Activated naive CD4-positive, alpha-beta T cell treated with anti-CD3 and anti-CD28 coated beads, Interleukin-2, amount 50 U/mL, for 24 hours (primary cell): ENCODE measurements at regions not wholly inside any gene's neighbourhood (a gene's known extent, or its start where the extent isn't known, plus 50 kb on each side); places are given as distances from the start of the nearest gene placed in this dataset.
A peak's percentile ranks its signal among the peaks of the same experiment; 100 is the strongest.

Experiments used
- H3K27ac Mint-ChIP-seq: one replicate; pipeline ENCODE4 v1.8.0; 2021; ENCODE audit warnings: mild to moderate bottlenecking, mixed read lengths
- H3K27me3 Mint-ChIP-seq: one replicate; pipeline ENCODE4 v1.8.0; 2021; ENCODE audit warnings: mixed read lengths
- H3K36me3 Mint-ChIP-seq: one replicate; pipeline ENCODE4 v1.8.0; 2021; ENCODE audit warnings: mixed read lengths
- H3K4me1 Mint-ChIP-seq: one replicate; pipeline ENCODE4 v1.8.0; 2021; ENCODE audit warnings: mixed read lengths
- H3K4me3 Mint-ChIP-seq: one replicate; pipeline ENCODE4 v1.8.0; 2021; ENCODE audit warnings: mild to moderate bottlenecking, mixed read lengths
- H3K9me3 Mint-ChIP-seq: one replicate; pipeline ENCODE4 v1.8.0; 2021; ENCODE audit warnings: mixed read lengths

DNA sequence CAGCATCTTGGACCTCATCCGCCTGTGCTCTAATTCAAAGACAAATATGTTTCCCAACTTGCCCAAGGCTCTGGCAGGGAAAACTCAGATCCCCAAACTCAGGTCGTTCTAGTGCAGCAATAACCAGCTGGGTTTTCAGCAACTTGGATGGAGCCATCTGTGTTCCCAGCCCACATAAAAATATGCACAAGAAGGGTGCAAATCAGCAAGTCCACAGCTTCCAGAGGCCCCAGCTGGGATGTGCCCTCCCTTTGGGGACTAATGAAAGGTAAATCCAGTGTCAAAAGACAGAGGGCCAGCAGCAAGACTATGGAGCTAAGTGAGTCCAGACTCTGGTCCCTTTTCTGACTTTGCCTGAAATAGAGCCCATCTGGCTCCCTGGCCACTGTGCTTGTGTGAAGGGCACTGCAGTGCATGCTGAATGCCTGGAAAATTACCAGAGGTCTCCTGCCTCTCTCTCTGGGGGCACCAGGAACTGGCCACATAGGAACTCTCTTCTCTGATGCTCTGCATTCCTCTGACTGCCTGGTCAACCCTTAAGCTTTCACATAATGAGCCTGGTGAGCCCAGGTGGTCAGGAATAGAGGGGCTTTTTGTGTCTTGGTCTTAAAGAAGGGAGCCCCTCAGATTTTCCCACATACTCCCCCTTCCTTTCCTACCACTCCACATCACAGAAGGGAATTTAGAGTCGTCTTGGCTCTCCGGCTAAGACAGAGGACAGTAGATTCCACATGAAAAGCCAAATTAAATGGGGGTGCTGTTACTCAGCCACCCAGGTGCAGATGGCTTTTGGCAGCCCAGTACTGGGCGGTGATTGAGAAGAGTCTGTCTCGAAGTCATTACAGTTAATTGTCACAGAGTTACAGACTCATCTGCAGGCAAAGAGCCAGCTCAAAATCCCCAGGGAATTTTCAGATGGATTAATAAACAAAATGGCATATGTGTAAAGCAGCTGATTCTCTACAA, 88.1 kb upstream of the C1orf21 start:
- Mint-ChIP-seq H3K4me1 (peaks cover 5% of the 10 kb centered on the region), H3K36me3 (no peaks in the 10 kb centered on the region), H3K4me3 (no peak overlapping the region), H3K27ac (no peak overlapping the region), H3K27me3 (peaks cover 4% of the 10 kb centered on the region), H3K9me3 (peaks cover 9% of the 10 kb centered on the region)

DNA sequence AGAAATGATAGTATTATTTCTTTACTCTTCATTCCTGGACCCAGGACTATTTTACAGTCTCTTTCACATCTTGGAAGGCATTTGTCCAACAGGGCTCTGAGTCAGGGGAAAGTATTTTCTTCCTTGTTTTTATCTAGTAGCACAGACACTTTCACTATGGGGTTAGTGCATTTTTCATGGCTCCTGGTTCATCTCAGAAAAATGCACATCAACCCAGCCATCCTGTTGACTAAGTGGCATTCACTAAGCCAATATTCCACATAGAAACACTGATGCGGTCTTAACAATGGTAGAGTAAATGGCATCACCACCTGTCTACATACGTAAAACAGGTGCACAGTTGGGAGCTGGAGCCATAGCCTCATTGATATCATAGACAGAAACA, 87.4 kb upstream of the C1orf21 start:
- H3K36me3 Mint-ChIP-seq: no peaks in the 10 kb centered on the region
- no peak overlapping the region for H3K4me3 Mint-ChIP-seq
- H3K4me1 Mint-ChIP-seq: peaks cover 5% of the 10 kb centered on the region
- peaks cover 3% of the 10 kb centered on the region for H3K27me3 Mint-ChIP-seq
- H3K27ac Mint-ChIP-seq: no peak overlapping the region
- H3K9me3 Mint-ChIP-seq: peaks cover 9% of the 10 kb centered on the region

DNA sequence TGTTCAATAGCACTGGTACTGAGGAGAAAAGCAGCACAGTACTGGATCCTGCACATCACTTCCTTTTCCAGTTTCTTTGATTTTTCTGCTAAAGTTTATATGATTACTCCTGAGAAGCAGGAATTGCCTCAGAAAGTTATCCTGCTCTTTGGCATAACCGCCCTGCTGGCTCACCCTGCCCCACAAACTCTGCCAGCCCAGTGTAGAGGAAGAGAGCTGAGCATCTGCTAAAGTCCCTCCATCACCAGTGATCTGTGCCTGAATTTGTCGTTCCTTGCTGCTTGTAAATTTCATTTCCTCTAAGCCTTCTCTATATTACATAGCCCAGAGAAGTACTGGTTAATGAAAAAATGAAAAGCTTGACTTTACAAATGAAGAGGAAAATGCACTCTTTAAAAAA, 87.0 kb upstream of the C1orf21 start:
- H3K4me1 Mint-ChIP-seq: peaks cover 5% of the 10 kb centered on the region
- no peaks in the 10 kb centered on the region for H3K36me3 Mint-ChIP-seq
- no peak overlapping the region for H3K4me3 Mint-ChIP-seq
- peaks cover 9% of the 10 kb centered on the region for H3K9me3 Mint-ChIP-seq
- peaks cover 3% of the 10 kb centered on the region for H3K27me3 Mint-ChIP-seq
- H3K27ac Mint-ChIP-seq: no peak overlapping the region

DNA sequence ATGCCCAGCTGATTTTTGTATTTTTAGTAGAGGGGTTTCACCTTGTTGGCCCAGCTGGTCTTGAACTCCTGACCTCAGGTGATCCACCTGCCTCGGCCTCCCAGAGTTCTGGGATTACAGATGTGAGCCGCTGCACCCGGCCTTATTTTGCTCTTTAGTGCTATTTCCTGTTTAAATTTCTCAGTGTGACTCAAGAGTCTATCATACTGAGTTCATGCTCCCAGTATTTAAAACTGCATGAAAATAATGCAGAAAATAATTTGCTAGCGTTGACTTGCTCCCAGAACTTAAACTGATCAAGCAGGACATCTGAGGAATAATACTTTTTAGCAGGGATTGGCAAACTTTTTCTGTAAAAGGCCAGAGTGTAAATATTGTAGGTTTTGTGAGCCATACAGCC, 86.4 kb upstream of the C1orf21 start:
- Mint-ChIP-seq H3K27ac (no peak overlapping the region), H3K4me1 (peaks cover 5% of the 10 kb centered on the region), H3K4me3 (no peak overlapping the region), H3K9me3 (peaks cover 9% of the 10 kb centered on the region), H3K36me3 (no peaks in the 10 kb centered on the region), H3K27me3 (peaks cover 4% of the 10 kb centered on the region)

DNA sequence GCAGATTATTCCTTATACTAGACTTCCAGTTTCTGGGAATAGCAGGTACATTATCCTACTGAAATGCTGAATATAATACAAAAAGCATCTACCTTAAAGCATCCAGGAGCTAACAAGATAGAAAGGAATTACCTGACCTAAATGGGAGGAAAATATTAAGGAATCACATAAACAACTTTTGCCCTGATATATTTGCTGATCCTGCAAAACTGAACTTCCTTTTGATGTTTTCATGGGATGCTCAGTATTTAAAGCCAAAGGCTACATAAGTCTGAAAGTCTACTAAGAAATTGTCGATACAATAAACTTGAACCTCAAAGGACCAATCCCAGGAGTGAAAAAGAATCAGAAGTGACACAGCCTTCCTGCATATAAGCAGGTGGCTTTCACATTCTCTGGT, 85.6 kb upstream of the C1orf21 start:
- Mint-ChIP-seq H3K36me3 (no peaks in the 10 kb centered on the region), H3K27ac (no peak overlapping the region), H3K4me1 (peaks cover 5% of the 10 kb centered on the region), H3K27me3 (peaks cover 7% of the 10 kb centered on the region), H3K9me3 (peaks cover 13% of the 10 kb centered on the region), H3K4me3 (no peak overlapping the region)

DNA sequence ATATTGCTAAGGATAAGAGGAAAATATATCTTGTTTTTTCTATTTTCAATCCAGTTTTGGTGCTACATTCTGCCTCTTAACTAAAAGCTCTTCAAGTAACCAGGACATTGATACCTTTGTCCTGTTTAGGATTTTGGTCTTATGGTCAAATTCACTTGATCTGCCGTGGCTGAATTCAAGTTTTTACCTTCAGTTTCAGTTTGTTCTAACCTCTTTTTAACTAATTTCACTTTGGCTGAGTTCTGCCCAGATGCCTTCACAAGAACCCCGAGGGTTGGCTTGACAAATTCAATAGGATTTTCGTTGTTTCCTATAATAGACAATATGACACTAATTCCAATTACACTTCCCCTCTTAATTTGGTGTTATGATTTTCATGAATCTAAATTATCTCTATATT, 84.5 kb upstream of the C1orf21 start:
- peaks cover 8% of the 10 kb centered on the region for H3K27me3 Mint-ChIP-seq
- H3K9me3 Mint-ChIP-seq: peaks cover 13% of the 10 kb centered on the region
- peaks cover 5% of the 10 kb centered on the region for H3K4me1 Mint-ChIP-seq
- no peak overlapping the region for H3K27ac Mint-ChIP-seq
- H3K36me3 Mint-ChIP-seq: no peaks in the 10 kb centered on the region
- H3K4me3 Mint-ChIP-seq: no peak overlapping the region

DNA sequence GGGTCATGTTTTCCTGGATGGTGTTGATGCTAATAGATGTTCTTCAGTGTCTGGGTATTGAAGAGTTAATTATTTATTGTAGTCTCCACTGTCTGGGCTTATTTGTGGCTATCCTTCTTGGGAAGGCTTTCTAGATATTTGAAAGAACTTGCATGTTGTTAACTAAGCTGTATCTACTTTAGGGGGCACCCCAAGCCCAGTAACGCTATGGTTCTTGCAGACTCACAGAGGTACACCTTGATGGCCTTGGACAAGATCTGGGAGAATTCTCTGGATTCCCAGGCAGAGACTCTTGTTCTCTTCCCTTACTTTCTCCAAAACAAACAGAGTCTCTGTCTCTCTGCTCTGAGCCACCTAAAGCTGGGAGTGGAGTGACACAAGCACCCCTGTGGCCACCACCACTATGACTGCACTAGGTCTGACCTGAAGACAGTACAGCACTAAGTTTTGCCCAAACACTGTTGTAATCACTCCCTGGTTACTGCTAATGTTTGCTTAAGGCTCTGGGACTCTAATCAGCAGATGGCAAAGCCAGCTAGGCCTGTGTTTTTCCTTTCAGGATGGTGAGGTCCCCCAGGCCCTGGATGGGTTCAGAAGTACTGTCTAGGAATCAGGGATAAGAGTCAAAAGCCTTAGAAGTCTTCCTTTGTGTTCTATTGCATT, 76.5 kb upstream of the C1orf21 start:
- no peak overlapping the region for H3K27ac Mint-ChIP-seq
- no peaks in the 10 kb centered on the region for H3K4me1 Mint-ChIP-seq
- peaks cover 18% of the 10 kb centered on the region for H3K27me3 Mint-ChIP-seq
- no peaks in the 10 kb centered on the region for H3K36me3 Mint-ChIP-seq
- no peak overlapping the region for H3K4me3 Mint-ChIP-seq
- peaks cover 4% of the 10 kb centered on the region for H3K9me3 Mint-ChIP-seq

DNA sequence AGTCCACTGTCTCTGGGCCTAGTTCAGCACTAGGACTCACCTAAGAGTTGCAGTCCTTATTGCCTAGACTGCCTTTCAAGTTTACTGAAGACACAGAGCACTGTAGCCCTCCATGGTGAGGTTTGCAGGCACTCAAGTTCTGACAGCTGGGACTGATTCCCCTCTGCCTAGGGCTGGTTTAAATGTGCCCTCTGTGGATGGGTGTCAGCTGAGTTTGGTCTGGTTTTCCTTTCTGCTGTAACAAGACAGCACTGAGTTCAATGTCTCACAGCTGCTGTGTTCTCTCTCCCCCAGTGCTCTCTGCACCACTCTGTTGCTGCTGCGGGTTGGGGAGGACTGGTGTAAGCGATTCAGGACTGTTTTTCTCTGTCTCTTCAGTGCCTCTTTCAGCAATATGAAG, 75.2 kb upstream of the C1orf21 start:
- no peak overlapping the region for H3K4me3 Mint-ChIP-seq
- H3K36me3 Mint-ChIP-seq: no peaks in the 10 kb centered on the region
- peaks cover 21% of the 10 kb centered on the region for H3K27me3 Mint-ChIP-seq
- no peaks in the 10 kb centered on the region for H3K4me1 Mint-ChIP-seq
- H3K9me3 Mint-ChIP-seq: no peaks in the 10 kb centered on the region
- no peak overlapping the region for H3K27ac Mint-ChIP-seq

DNA sequence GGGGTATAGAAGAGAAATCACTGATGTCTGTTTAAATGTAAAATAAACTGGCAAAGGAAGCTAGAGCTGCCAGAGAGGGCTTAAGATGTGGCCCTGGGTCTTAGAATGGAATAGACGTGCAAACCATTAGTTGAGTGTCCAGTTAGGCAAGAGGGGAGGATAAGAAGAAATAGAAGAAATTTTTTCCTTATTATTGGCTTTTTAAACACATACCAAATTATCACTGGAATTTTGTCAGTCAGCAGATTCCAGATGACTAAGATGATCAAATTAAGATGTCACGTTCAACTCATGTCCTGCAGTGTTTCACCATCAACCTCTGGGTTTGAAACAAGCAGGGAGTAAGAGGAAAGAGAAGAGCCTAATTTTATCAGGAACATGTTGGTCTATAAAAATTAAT, 71.6 kb upstream of the C1orf21 start:
- H3K4me3 Mint-ChIP-seq: no peak overlapping the region
- H3K27me3 Mint-ChIP-seq: peaks cover 10% of the 10 kb centered on the region
- no peaks in the 10 kb centered on the region for H3K36me3 Mint-ChIP-seq
- no peak overlapping the region for H3K27ac Mint-ChIP-seq
- H3K4me1 Mint-ChIP-seq: no peaks in the 10 kb centered on the region
- H3K9me3 Mint-ChIP-seq: no peaks in the 10 kb centered on the region

DNA sequence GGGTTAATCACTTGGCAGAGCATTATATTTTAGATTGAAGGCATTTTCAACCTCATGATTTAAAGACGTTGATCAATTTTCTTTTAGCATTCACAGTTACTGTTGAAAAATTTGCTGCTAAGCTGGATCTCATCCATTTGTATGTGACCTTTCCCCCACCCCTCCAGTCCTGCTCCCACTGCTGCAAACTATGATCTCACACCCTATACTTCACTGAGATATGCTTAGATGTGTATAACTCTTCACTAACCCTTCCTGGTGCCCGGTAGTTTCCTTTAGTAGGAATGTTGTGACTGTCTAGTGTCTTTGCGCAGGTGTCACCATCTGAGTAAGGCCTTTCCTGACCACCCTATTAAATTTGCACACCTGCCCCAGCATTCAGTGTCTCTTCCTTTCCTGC, 67.0 kb upstream of the C1orf21 start:
- Mint-ChIP-seq H3K4me1 (no peaks in the 10 kb centered on the region), H3K9me3 (no peaks in the 10 kb centered on the region), H3K27me3 (peaks cover 13% of the 10 kb centered on the region), H3K36me3 (no peaks in the 10 kb centered on the region), H3K4me3 (no peak overlapping the region), H3K27ac (no peak overlapping the region)

DNA sequence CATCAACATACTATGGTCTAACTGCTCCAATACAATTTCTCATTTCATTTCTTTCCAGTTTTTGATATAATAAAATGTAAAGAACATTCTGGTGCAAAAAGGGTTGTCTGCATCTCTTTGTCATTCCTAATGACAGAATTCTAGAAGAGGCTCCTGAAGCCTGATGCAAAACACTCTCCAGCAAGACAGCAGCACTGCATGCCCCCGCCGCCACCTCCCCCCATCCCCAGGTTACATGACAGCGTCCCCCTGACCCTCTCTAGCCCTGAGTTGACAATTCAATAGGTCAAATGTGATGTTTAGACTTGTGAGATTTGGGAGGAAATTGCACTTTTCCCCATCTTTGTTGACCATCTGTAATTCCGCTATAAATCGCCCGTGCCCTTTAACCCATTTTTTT, 64.6 kb upstream of the C1orf21 start:
- H3K9me3 Mint-ChIP-seq: no peaks in the 10 kb centered on the region

DNA sequence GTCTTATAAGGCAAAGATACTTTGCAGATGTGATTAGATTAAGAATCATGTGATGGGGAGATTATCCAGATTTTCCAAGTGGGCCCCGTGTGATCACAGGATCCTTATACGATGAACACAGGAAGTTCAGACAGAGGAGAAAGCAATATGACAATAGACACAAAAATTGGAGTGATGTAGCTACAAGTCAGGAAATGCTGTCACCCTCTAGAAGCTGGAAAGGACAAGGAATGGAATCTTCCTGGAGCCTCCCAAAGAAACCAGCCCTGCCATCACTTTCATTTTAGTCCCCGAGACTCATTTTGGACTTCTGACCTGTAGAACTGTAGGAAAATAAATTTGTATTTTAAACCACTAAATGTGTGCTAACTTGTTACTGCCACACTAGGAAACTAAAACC, 61.9 kb upstream of the C1orf21 start:
- Mint-ChIP-seq H3K9me3 (no peaks in the 10 kb centered on the region), H3K27ac (no peak overlapping the region), H3K27me3 (peaks cover 7% of the 10 kb centered on the region)

More for the DNA sequence above, 64.6 kb upstream of the C1orf21 start:
- Mint-ChIP-seq H3K4me1 (no peaks in the 10 kb centered on the region), H3K4me3 (no peak overlapping the region), H3K27ac (no peak overlapping the region), H3K27me3 (peaks cover 7% of the 10 kb centered on the region), H3K36me3 (no peaks in the 10 kb centered on the region)

DNA sequence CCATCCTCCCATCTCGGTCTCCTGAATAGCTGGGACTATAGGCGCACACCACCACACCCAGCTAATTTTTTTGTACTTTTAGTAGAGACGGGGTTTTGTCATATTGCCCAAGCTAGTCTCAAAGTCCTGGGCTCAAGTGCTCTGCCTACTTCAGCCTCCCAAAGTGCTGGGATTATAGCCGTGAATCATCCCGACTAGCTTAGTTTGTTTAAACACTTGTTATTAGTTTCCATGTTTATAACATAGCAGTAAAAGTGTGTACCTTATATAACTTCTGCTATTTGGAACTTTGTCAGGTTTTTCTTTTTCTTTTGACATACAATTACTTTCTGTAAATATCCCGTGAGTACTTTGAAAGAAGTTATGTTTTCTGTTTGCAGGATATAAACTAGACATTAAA, 60.6 kb upstream of the C1orf21 start:
- no peaks in the 10 kb centered on the region for H3K36me3 Mint-ChIP-seq
- no peaks in the 10 kb centered on the region for H3K4me1 Mint-ChIP-seq
- H3K4me3 Mint-ChIP-seq: no peak overlapping the region
- no peaks in the 10 kb centered on the region for H3K9me3 Mint-ChIP-seq
- peaks cover 11% of the 10 kb centered on the region for H3K27me3 Mint-ChIP-seq
- H3K27ac Mint-ChIP-seq: no peak overlapping the region

More for the DNA sequence above, 61.9 kb upstream of the C1orf21 start:
- no peaks in the 10 kb centered on the region for H3K4me1 Mint-ChIP-seq
- H3K4me3 Mint-ChIP-seq: no peak overlapping the region
- H3K36me3 Mint-ChIP-seq: no peaks in the 10 kb centered on the region

DNA sequence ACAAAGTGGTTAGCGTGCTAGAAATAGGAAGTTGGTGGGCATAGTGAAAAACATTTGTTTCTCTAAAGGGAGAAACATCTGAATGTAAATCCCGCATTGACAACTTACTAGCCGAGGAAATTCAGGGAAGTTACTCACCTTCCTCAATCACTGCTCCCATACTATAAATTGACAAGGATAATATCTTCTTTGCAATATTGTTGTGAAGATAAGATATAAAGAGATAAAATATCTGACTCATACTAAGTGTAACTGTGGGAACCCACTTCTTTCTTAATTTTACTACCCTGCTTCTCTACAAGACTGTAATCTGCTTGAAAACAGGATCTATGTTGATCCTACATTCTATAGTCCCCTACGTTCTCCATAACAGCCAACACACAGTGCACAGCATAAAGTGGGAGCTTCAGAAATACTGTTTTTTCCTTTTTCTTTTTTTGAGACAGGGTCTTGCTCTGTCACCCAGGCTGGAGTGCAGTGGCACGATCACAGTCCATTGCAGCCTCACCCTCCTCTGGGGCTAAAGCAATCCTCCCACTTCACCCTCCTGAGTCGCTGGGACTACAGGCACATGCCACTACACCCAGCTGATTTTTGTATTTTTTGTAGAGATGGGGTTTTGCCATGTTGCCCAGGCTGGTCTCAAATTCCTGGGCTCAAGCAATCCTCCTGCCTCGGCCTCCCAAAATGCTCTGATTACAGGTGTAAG, 57.4 kb upstream of the C1orf21 start:
- Mint-ChIP-seq H3K27me3 (peaks cover 6% of the 10 kb centered on the region), H3K9me3 (peaks cover 4% of the 10 kb centered on the region), H3K4me3 (no peak overlapping the region), H3K27ac (peak overlapping the region; percentile 10), H3K36me3 (no peaks in the 10 kb centered on the region), H3K4me1 (no peaks in the 10 kb centered on the region)

DNA sequence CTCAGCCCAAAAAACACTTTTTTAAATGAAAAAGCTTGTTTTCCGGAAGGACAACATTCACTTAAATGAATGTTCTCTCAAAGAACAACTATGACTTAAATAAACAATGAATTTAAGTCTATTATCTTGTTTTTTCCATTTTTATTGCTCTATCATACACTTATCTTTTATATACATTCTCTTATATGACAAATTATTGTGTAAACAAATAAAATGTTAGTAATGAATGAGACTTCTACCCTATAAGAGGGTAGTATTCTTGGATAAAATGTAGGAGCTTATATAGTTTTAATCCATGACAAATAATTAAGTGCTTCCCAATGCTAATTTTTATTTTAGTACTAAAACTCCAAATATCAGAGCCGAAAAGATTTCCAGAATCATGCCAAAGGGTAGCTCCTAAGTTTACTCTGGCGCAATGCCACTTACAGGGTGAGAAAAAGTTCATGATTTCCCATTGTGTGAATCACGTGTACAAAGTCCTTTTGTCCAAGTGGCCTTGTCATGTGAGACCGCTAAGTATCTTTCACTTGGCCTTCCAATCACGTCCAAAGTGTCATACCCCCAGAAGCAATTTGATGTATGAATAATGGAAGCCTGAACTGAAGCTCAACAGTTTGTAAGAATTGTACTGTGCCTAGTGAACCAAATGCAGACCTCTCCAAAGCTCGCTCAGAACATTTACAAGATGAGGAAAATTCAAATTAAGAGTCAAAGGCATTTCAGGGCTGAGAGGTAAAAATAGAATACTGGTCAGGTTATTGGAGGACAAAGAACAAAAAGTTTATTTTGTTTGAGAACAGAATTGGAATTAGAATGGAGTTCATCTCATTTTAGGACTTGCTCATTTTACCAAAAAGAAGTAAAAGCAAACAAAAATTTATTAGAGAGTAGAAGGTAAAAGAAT, 56.6 kb upstream of the C1orf21 start:
- Mint-ChIP-seq H3K4me1 (no peaks in the 10 kb centered on the region), H3K36me3 (no peaks in the 10 kb centered on the region), H3K27me3 (peaks cover 6% of the 10 kb centered on the region), H3K9me3 (peaks cover 4% of the 10 kb centered on the region), H3K4me3 (no peak overlapping the region), H3K27ac (no peak overlapping the region)
